Osteocyte (in vitro differentiated cells): ENCODE measurements at regions not wholly inside any gene's neighbourhood (a gene's known extent, or its start where the extent isn't known, plus 50 kb on each side); places are given as distances from the start of the nearest gene placed in this dataset.

ENCODE experiments used
- DNase-seq: peaks from one replicate; pipeline ENCODE4 v3.0.0; 2021; ENCODE audit warnings: mixed read lengths; ENCODE audit not compliant: unreplicated experiment; ENCODE audit errors: extremely low spot score
- H3K27ac Mint-ChIP-seq: one replicate; pipeline ENCODE4 v1.8.0; 2021; ENCODE audit warnings: mild to moderate bottlenecking, mixed read lengths; ENCODE audit not compliant: unreplicated experiment
- H3K27me3 Mint-ChIP-seq: one replicate; pipeline ENCODE4 v1.8.0; 2021; ENCODE audit warnings: mixed read lengths; ENCODE audit not compliant: unreplicated experiment
- H3K36me3 Mint-ChIP-seq: one replicate; pipeline ENCODE4 v1.8.0; 2021; ENCODE audit warnings: mixed read lengths; ENCODE audit not compliant: unreplicated experiment
- H3K4me1 Mint-ChIP-seq: one replicate; pipeline ENCODE4 v1.8.0; 2021; ENCODE audit warnings: mixed read lengths; ENCODE audit not compliant: unreplicated experiment
- H3K4me3 Mint-ChIP-seq: one replicate; pipeline ENCODE4 v1.8.0; 2021; ENCODE audit warnings: mild to moderate bottlenecking, moderate library complexity, mixed read lengths; ENCODE audit not compliant: unreplicated experiment
- H3K9me3 Mint-ChIP-seq: one replicate; pipeline ENCODE4 v1.8.0; 2021; ENCODE audit warnings: mixed read lengths; ENCODE audit not compliant: unreplicated experiment
- TF ChIP-seq, protein P1 (sequence below): fragments of 200-600 bp; sonication (generic); IDR thresholded peaks from 2 replicates; pipeline ENCODE4 v1.5.0; 2021; ENCODE audit warnings: antibody characterized with exemption, mild to moderate bottlenecking, moderate library complexity

DNA sequence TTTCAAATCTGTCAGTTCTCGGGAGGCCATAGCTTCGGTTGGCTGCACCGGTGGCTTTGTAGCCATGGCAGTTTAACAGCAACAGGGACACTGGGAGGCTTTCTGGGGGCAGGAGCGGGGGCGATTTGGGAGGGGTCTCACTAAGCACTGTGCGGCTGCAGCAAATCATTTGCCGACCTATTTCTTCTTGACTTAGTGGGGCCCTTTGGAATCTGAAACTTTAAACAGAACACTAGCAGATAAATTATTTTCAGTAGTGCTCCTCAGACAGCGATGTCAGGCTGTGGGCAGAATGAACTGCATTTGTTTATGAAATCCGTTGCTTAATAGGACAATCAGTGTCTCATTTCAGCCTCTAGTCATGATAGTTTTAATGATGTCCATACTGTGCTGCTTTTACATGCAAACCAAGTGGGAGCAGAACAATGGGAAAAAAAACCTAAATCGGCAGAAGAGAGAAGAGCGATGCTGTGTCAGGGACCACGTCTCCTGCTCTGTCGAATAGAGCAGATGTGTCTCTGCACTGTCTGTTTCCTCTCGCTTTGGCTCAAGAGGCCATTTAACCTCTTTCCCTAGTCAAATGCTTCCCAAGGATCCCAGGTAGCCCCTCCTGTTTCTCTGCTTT, 211.9 kb downstream of the OLFM4 start:
- Mint-ChIP-seq H3K9me3 (peaks cover 4% of the 10 kb centered on the region), H3K27me3 (no peaks in the 10 kb centered on the region), H3K4me1 (no peaks in the 10 kb centered on the region), H3K36me3 (no peaks in the 10 kb centered on the region), H3K4me3 (no peak overlapping the region), H3K27ac (no peak overlapping the region)
- TF ChIP-seq, protein P1, sequence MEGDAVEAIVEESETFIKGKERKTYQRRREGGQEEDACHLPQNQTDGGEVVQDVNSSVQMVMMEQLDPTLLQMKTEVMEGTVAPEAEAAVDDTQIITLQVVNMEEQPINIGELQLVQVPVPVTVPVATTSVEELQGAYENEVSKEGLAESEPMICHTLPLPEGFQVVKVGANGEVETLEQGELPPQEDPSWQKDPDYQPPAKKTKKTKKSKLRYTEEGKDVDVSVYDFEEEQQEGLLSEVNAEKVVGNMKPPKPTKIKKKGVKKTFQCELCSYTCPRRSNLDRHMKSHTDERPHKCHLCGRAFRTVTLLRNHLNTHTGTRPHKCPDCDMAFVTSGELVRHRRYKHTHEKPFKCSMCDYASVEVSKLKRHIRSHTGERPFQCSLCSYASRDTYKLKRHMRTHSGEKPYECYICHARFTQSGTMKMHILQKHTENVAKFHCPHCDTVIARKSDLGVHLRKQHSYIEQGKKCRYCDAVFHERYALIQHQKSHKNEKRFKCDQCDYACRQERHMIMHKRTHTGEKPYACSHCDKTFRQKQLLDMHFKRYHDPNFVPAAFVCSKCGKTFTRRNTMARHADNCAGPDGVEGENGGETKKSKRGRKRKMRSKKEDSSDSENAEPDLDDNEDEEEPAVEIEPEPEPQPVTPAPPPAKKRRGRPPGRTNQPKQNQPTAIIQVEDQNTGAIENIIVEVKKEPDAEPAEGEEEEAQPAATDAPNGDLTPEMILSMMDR: no peak
- DNase-seq: no peak

DNA sequence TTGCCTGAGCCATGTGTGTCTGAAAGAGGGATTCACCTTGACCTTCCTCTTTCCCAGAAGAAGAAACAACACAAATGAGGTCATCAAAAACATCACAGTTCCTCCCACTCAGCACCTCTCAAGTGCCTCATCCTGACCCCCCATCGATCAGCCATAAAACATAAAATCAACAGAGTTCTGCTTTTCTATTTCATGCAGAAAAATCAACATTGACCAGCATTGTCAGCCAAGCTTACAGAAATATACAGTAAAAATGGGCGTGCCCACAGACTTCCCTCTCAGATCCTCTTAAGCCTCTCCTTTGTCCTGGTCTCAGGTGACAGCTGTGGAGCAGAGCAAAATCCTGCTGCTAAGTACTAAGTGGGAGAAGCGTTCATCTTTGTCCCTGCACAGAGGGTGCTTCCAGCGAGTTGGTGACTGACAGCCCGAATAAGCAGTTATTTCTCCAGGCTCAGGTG, 213.3 kb downstream of the OLFM4 start:
- Mint-ChIP-seq H3K27me3 (no peaks in the 10 kb centered on the region), H3K4me3 (no peak overlapping the region), H3K36me3 (no peaks in the 10 kb centered on the region), H3K27ac (no peak overlapping the region), H3K9me3 (no peaks in the 10 kb centered on the region), H3K4me1 (no peaks in the 10 kb centered on the region)
- DNase-seq: no peak
- TF ChIP-seq, protein P1: no peak

DNA sequence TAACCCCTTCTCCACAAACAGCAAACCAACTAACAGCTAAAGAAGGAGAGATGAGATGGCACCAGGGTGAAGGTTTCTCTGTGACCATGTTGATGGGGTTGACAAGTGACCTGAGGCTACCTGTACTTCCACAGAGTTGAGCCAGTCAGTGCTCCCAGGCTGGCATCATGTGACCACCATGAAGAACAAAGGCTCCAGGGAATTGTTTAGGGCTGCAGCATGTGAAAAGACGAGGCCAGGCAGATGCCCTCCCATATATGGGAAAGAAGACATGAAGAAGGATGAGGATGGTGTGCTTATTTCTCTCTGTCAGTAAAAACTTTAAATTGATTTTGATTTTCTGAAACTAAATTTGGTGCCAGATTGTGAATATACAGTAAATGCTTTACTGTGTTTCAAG, 220.6 kb downstream of the OLFM4 start:
- H3K4me1 Mint-ChIP-seq: no peaks in the 10 kb centered on the region
- no peak for DNase-seq
- TF ChIP-seq, protein P1: no peak
- no peaks in the 10 kb centered on the region for H3K36me3 Mint-ChIP-seq
- no peak overlapping the region for H3K4me3 Mint-ChIP-seq
- H3K9me3 Mint-ChIP-seq: no peaks in the 10 kb centered on the region
- H3K27ac Mint-ChIP-seq: no peak overlapping the region
- no peaks in the 10 kb centered on the region for H3K27me3 Mint-ChIP-seq

DNA sequence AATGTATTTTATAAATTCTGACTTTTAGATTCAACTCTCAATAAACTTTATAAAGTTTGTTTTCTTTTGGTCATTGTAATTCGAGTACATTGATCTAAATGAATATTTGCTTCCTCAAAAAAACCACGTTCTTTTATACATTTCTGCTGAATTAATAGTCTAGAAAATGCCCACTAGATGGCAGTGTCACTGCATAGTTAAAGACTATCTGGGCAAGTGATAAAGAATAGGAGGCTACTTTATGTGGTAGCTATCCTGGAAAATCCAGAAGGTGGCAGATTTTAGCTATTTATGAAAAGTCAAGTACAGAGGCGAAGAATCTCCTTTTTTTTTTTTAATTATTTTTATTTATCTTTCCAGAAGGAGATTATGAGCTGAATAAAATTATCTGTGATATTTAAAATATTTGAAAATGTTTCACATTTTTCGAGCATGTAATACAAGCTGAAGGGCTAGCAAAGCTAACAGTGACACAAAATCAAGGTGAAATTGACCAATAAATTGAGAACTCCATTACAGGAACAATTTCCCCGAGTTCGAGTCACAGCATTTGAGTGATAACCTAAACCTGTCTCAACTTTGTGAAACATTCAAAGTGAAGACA, 221.8 kb downstream of the OLFM4 start:
- Mint-ChIP-seq H3K9me3 (no peaks in the 10 kb centered on the region), H3K27ac (no peak overlapping the region), H3K4me1 (no peaks in the 10 kb centered on the region), H3K27me3 (no peaks in the 10 kb centered on the region), H3K4me3 (no peak overlapping the region), H3K36me3 (no peaks in the 10 kb centered on the region)
- TF ChIP-seq, protein P1: peak; percentile 82
- no peak for DNase-seq

DNA sequence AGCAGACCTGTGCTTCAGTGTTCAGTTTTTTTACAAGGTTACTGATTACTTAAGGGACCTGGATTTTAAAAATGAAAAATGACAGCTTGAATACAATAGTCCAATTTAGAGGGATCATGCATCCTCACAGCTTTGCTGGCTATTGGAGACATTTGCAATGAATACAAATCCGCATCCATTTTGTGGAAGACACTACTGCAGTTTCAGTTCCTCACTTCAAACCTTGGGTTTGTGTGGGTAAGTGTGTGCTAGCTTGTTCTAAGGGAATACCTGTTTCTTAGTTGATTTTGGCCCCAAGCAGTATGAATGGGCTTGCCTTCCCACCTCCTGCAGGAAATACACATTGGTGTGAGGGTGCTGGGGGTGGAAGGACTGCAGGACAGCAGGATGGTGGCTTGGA, 222.4 kb downstream of the OLFM4 start:
- H3K9me3 Mint-ChIP-seq: no peaks in the 10 kb centered on the region
- TF ChIP-seq, protein P1: no peak
- H3K27ac Mint-ChIP-seq: no peak overlapping the region
- H3K4me1 Mint-ChIP-seq: no peaks in the 10 kb centered on the region
- no peak overlapping the region for H3K4me3 Mint-ChIP-seq
- DNase-seq: no peak
- no peaks in the 10 kb centered on the region for H3K36me3 Mint-ChIP-seq
- no peaks in the 10 kb centered on the region for H3K27me3 Mint-ChIP-seq
